HG02610 (cell line): ENCODE measurements at regions not wholly inside any gene's neighbourhood (a gene's known extent, or its start where the extent isn't known, plus 50 kb on each side); places are given as distances from the start of the nearest gene placed in this dataset.

Experiments
- ATAC-seq: cut with Tn5 transposase; IDR thresholded peaks from one replicate; pipeline ENCODE4 v1.9.1; 2021; ENCODE audit warnings: mild to moderate bottlenecking, moderate library complexity; ENCODE audit not compliant: unreplicated experiment

DNA sequence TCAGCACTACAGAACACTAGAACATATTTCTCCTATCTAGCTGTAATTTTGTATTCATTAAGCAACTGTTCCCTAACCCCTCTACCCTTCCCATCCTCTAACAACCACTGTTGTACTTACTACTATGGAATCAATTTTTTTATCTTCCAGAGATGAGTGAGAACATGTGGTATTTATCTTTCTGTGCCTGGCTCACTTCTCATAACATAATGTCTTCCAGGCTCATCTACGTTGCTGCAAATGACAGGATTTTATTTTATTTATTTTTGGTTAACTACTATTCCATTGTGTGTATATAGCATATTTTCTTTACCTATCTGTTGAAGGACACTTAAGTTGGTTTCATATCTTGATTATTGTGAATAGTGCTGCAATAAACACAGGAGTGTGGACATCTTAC is 200.9 kb upstream of the CHRM2 start:
- no peak for ATAC-seq

DNA sequence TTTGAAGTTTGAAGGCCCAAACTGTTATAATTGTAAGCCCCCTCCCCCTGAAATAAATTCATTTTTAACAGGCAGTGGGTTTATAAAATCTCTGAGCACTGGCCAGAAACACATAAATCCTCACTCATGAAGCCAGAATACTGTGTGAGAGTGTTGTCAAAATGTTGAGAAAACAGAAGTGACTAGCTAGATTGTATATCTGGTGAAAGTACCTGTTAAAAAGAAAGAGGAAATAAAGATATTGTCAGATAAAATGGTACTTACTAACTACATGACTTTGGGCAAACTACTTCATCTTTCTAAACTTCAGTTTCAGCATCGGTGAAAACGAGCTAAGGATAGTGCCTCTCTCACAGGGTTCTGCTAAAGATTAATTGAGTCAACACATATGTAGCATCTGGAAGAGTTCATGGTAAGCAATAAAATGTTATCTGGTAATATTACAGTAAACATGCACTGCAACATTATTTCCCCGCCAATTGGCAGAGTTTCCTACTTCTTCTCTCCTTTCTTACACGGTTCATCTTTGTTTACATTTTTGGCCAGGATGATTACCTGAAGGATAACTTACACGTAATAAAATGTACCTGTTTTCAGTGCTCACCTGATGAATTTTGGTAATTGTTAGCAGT is 202.5 kb upstream of the CHRM2 start:
- no peak for ATAC-seq

DNA sequence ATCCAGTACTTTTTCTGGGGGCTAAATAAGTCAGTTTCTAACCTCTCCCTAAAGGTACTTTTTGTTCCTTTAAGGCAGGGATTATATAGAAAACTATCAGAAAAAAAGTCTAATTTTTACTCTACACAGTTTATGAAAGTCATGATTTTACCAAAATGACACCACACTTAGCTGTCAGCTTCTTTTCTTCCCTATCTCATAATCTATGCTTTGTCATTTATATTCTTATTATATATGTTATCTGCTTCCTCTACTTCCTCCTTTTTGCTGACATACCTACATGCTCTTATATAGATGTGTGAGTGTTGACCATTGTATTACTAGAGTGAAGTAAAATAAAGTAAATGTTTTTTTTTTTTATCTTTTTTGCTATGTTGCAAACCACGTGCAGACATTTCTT is 203.9 kb upstream of the CHRM2 start:
- ATAC-seq: no peak

DNA sequence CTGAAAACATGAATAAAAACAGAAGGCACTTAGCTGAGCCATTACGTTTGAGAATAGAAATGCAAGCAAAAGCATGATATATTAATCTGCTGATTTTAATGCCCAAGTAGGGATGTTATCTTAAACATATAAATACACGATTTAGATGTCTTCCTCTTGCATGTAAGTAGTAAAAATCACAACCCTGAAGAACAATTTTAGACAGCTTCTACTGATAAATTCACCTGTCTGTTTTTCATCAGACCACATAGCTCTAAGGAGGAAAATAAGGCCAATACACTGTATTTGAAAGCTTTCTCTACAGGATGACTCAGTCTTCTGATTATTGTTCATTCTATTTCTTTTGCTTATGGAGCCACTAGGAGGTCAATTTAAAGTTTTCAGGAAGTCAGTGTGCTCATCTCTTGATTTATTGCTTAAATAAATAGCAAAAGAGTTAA is 210.9 kb upstream of the CHRM2 start:
- no peak for ATAC-seq

- no peak for ATAC-seq
Measured at GRCh38 chr7:136656516-136656915, 211.9 kb upstream of the CHRM2 start.

- peak; percentile 41 for ATAC-seq
Measured at GRCh38 chr7:136655414-136655813, 213.0 kb upstream of the CHRM2 start.

DNA sequence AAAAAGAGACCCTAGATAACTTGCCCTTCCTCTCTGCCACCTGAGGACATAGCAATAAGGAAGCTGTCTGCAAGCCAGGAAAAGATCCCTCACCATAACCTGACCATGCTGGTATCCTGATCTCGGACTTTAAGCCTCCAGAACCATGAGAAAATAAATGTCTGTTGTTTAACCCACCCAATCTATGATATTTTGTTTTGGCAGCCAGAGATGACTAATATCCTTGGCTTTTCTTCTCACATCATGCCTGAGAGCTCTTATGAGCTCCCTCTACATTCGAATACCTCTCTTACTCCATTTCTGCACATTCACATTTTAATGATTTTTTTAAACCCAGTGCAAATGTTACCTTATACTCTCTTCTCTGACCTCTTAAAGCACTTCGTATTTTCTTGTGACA is 214.0 kb upstream of the CHRM2 start:
- ATAC-seq: no peak

DNA sequence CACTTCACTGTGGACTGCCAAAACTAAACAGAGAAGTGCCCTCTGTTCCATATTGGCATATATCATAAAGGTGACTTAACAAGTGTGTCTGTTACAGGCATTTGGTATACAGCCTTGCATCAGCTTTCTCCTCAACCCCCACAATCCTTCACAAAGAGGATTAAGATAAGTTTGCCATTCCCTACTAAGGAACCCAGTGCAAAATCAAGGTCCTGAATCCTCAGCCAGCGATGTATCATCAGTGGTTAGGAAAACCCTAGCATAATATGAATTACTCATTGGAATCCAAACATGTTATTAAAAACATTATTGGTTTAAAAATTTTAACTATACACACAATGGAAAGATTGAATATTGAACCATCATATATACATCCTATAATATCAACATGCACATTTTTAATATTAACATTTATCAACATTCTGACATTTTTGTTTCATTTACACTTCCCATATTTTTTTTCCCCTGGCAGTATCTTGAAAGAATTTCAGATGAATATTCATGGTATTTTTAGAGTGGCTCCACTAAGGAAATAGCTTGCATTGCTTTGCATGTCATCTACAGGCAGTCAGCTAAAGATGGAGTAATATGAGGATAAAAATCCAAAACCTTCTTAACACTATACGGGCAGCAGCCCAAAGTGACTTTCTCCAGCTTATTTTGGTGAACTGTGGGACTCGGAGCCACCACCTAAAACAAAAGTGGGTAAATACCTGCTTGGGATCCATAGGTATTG is 215.6 kb upstream of the CHRM2 start:
- no peak for ATAC-seq

- no peak for ATAC-seq
Measured at GRCh38 chr7:136640977-136641376, 227.5 kb upstream of the CHRM2 start.

GRCh38 chr7:136637813-136638212 is 230.6 kb upstream of the CHRM2 start:
- ATAC-seq: no peak

- ATAC-seq: no peak
Measured at GRCh38 chr7:136635751-136636150, 232.7 kb upstream of the CHRM2 start.

DNA sequence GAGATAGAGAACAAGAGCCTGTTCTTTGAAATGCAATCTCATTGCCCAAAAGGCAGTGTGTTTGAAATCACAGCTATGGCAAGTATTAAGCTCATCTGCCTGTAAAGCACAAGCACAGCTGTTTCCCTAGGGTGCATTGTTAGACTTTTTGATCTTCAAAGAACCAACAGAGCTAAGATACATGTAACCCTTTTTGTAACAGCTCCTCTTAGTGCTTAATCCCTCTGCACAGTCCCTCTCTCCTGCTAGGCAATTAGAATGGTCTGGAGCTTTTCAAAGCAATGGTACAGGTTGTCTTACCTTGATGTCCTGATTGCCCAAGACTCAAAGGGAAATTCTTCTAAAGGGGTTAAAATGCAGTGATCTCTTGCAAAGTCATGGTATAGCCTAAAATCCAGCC is 249.6 kb upstream of the CHRM2 start:
- no peak for ATAC-seq

- ATAC-seq: no peak
Measured at GRCh38 chr7:136617176-136617575, 251.3 kb upstream of the CHRM2 start.

- no peak for ATAC-seq
Measured at GRCh38 chr7:136605532-136606329, 262.7 kb upstream of the CHRM2 start.

GRCh38 chr7:136601772-136602171 is 266.7 kb upstream of the CHRM2 start:
- no peak for ATAC-seq

- no peak for ATAC-seq
Measured at GRCh38 chr7:136600475-136600874, 268.0 kb upstream of the CHRM2 start.

GRCh38 chr7:136594739-136595144 is 273.7 kb upstream of the CHRM2 start:
- ATAC-seq: no peak

DNA sequence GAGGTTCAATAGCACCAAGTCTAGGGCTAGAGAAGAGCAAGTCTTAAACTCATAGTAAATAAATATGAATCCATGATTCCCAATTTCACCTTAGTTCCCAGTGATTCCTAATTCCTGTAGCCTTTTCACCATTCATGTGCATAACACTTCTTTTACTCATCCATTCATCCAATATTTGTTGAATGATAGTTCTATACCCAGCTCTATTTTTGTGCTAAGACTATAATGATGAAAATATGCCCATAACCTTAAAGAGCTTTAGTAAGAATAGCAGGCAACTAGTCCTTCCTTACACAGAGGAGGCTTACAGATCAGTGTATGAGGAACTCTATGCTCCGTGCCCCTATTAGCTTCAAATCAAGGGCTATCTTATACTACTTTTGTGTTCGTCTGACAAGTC is 280.2 kb upstream of the CHRM2 start:
- ATAC-seq: no peak

DNA sequence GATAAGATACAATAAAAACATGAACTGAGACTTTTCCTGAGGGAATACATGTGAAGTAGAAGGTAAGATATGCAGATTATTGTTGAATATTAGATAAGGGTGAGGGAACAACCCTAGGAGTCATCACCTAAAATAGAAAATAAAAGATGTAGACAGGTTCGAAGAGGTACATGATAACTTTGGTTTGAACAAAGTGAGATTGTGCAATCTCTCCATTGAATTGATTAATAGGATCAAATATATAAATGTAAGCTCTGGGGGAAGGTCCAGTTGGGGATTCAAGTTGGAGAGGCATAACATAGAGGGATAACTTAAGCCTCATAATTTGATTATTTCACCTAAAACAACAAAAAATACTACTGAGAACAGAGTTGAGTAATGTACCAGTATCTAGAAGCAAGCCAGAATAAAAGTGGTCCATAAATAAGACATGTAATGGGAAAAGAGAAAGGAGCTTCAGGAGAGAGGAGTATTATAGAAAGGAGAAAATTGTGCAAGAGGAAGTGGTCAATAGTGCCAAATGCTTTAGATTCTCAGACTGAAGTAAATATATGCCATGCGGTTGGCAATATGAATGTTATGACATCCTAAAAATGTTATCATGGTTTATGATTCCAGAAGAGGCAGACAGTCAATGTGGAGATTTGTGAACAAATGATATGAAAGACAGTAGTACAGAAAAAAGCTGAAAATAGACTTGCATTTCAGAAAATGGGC is 282.3 kb upstream of the CHRM2 start:
- no peak for ATAC-seq

DNA sequence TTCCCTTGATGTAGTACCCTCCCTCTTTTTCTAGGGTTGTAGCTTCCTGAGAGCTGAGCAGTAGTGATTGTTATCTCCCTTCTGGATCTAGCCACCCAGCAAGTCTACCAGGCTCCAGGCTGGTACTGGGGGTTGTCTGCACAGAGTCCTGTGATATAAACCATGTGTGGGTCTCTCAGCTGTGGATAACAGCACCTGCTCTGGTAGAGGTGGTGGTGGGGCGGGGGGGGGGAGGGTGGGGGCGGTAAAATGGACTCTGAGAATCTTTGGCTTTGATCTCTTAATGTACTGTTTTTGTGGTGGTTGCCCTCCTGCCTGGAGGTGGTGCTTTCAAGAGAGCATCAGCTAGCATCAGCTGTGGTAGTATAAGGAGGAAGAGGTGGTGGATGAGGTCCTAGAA is 302.0 kb upstream of the CHRM2 start:
- ATAC-seq: no peak

DNA sequence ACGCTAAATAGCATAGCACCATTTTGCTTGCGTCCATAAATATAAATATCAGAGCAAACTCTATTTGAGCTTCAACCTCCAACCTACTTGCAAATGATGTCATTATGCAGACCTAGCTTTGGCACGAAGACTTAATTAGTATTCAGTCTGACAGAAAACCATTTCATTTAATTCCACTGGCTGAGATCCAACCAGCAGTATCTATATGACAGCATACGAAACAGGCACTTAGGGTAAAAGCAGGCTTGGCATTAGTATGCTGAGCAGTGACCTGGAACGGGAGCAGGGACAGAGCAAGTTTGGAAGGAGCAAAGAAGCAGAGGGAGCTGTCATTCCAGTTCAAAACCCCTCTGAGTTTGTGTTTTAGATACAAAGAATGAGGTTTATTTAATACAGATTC is 312.5 kb upstream of the CHRM2 start:
- no peak for ATAC-seq
